ENCODE measurements at regions not wholly inside any gene's neighbourhood (a gene's known extent, or its start where the extent isn't known, plus 50 kb on each side); places are given as distances from the start of the nearest gene placed in this dataset.
A peak's percentile ranks its signal among the peaks of the same experiment; 100 is the strongest.
"Not testable (repeated sequence)": the region's sequence is repeated elsewhere in the genome, so short reads cannot be mapped to it uniquely, and the experiment has no call there.

DNA sequence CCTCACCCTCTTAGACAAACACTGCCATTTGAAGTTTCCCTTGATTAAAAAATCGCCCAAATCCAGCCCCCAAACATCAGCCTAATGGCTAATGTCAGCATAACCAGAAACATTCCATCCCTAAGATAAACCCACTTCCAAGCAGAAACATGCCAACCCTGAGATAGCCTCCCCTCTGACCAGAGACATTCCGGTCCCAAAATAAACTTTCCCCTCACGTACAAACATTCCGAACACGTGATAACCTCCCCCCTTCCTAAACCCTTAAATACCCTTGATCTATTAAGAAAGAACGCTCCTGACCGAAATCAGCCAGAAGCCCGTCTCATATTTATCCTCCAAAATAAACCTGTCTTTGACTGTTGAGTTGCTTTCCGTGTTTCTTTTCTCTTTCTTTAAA lies 237.2 kb downstream of the ASMT start:
- no peak for DNase-seq (ENCODE audit: low read depth)

DNA sequence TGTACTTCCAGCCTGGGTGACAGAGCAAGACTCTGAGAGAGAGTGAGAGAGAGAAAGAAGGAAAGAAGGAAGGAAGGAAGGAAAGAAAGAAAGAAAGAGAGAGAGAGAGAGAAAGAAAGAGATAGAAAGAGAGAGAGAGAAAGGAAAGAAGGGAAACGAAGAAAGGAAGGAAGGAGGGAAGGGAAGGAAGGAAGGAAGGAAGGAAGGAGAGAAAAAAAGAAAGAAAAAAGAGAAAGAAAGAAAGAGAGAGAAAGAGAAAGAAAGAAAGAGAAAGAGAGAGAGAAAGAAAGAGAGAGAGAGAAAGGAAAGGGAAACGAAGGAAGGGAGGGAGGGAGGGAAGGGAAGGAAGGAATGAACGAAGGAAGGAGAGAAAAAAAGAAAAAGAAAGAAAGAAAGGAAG lies 238.6 kb downstream of the ASMT start:
- no peak for DNase-seq (ENCODE audit: low read depth)

DNA sequence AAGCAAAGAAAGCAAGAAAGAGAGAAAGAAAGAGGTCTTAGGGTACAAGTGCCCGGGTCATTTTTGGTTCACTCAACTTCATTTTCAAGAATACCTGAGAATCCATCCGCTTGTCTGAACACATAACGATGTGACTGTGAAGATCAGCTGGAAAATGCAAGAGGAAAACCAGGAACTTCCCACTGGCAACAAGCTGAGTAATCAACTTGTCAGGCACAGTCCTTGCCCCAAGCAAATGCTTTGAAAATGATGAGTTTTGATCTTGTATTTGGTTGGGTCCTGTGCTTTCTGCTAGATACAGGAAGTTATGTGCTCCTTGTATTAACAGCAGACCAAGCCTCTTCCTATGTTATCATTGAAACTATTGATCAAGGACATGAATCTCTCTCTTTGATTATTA lies 239.1 kb downstream of the ASMT start:
- no peak for DNase-seq (ENCODE audit: low read depth)

DNA sequence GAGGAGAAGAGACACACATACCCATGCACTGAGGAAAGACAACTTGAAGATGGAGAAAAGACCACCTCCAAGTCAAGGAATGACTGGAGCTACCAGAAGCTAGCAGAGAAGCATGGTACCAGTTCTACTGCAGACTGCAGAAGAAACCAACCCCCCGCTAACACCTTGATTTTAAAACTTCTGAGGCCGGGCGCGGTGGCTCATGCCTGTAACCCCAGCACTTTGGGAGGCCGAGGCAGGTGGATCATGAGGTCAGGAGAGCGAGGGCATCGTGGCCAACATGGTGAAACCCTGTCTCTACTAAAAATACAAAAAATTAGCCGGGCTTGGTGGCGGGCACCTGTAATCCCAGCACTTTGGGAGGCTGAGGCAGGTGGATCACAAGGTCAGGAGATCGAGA lies 240.0 kb downstream of the ASMT start:
- not testable (repeated sequence) for DNase-seq (ENCODE audit: low read depth)

DNA sequence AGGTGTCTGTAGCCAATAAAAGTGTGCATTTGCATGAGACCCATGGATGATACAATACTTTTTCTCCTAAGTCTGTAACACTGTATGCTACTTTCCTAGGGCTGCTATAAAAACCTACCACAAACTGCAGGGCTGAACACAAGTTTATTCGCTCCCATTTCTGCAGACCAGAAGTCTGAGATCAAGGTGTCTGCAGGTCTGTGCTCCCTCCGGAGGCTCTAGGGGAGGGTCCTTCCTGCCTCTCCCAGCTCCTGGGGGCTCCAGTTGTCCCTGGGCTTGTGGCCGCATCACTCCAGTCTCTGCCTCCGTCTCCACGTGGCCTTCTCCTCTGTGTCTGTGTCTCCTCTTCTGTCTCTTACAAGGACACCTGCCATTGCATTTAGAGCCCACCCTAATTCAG lies 244.4 kb downstream of the ASMT start:
- DNase-seq (ENCODE audit: low read depth), result not testable (repeated sequence)

DNA sequence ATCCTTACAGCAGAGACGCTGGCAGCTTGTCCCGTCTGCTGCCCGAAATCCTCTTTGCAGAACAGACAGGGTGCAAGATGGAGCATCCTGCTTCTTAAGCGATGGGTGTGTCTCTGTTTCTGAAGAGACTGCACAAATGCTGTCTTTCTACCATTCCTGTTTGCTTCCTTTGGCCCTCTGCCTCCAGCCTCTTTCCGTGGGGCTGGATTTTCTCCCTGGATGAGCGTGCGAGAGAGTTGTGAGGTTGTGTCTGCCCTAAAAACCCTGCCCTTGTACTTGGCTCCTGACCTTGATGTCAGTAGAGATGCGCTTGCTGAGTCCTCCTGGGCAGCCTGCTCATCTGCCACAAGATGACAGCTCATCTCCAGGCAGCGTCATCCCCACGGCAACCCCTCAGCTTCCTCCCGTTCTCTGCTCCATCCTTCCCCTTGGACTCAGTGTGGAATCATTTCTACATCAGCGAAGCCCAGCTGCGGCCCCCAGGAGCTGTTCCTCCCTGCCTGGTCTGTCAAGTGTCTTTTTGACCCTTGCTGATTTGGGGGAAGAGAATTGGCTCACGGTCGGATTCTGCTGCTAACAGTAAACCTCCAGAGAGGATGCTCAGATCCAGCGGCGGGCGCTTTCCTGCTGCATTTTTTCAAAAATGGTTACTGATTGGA lies 246.2 kb downstream of the ASMT start:
- DNase-seq (ENCODE audit: low read depth), result no peak

DNA sequence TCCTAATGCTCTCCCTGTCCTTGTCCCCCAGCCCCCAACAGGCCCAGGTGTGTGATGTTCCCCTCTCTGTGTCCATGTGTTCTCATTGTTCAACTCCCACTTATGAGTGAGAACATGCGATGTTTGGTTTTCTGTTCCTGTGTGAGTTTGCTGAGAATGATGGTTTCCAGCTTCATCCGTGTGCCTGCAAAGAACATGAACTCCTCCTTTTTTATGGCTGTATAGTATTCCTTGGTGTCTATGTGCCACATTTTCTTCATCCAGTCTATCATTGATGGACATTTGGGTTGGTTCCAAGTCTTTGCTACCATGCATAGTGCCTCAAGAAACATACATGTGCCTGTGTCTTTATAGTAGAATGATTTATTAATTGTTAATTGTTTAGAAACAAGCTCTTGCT lies 249.1 kb downstream of the ASMT start:
- not testable (repeated sequence) for DNase-seq (ENCODE audit: low read depth)

DNA sequence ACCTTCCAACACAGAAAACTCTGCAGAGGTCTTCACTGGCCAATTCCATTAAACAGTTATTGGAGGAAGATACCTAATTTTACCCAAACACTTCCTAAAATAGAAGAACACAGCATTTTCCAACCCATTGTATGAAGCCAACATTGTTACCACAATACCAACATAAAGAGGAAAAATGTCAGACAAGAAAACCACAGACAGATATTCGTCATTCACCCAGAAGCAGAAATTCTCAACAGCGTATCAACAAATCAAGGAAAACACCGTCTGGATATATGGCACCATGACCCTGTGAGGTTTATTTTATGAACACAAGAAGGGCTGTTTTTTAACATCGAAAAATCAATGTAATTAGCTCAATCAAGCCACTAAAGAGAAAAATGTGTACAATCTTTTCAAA lies 255.6 kb downstream of the ASMT start:
- peak; percentile 10 for DNase-seq (ENCODE audit: low read depth)

DNA sequence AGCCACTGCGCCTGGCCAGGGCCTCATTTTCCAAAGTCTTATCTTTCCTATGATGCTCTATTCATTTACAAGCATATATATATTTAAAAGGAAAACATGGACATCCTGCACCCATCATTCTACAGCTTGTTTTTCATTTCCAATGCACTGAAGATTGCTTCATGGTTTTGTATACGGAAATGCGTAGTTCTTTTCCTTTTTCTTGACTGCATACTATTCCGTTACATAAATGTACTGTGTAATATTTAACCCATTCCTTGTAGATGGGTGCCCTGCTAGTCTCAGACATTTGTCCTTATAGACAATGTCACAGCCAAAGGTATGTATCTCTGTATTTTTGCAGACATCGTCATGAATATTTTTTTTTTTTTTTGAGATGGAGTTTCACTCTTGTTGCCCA lies 257.0 kb downstream of the ASMT start:
- no peak for DNase-seq (ENCODE audit: low read depth)

DNA sequence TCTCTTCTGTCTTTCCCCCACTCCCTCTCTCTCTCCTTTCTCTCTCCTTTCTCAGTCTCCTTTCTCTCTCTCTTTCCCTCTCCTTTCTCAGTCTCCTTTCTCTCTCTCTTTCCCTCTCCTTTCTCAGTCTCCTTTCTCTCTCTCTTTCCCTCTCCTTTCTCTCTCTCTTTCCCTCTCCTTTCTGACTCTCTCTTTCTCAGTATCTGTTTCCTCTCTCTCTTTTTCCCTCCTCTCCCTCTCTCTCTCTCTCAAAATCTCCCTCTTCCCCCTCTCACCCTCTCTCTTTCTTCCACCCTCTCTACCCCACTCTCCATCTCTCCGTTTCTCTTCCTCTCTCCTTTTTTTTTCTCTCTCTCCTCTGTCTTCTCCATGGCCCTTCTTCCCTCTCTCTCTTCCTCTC lies 258.8 kb downstream of the ASMT start:
- no peak for DNase-seq (ENCODE audit: low read depth)

DNA sequence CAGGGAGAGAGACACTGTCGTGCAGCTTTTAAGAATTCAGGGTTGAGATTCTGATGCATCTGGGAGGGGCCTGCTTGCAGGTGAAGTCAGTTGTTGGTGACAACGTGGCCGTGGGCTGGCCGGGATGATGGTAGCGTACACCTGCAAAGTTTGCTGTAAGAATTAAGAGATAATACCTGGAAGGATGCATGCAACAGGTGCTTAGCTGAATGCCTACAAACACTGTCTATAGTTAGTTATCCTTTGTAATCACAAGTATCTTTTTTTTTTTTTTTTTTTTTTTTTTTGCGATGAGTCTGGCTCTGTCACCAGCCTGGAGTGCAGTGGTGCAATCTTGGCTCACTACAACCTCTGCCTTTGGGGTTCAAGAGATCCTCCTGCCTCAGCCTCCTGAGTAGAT lies 259.6 kb downstream of the ASMT start:
- DNase-seq (ENCODE audit: low read depth), result no peak

DNA sequence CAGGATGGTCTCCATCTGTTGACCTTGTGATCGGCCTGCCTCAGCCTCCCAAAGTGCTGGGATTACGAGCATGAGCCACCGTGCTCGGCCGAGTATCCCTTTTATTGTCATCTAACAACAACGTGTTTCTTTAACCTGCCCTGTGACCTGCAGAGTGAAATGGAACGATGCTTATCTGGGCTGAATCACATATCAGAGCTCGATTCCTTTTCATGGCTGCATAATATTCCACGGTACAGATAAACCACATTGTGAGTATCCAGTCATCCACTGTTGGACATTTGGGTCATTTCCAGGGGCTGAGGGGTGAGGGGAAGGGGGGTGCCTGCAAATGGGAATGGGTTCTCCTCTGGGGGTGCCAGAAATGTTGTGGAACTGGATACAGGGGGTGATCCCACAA lies 260.0 kb downstream of the ASMT start:
- DNase-seq (ENCODE audit: low read depth), result no peak

DNA sequence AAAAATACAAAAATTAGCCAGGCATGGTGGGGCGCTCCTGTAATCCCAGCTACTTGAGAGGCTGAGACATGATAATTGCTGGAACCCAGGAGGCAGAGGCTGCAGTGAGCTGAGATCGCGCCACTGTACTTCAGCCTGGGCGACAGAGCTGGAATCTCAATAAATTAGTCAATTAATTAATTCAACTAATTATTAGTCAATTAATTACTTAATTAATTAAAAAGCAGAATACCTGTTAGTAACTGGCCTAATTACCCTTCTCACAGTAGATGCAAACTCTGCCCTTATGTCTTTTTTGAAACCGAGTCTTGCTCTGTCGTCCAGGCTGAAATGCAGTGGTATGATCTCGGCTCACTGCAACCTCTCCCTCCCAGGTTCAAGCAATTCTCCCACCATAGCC lies 261.2 kb downstream of the ASMT start:
- no peak for DNase-seq (ENCODE audit: low read depth)

DNA sequence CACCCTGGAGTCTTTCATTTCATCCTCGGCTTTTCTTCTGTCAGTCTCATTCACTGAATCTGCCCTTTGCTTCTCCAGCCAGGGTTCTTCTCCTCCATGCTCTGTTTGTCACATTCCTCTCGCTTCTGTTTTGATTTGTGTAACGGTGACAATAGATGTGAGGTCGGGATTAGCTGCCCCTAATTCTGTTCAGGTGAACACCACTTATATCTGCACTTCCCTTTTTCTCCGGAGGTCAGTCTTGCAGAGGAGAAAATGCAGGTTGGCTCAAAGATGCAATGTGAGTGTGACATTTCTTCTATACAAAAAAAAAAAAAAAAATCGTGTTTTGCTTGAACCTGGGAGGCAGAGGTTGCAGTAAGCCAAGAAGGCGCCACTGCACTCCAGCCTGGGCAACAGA lies 262.9 kb downstream of the ASMT start:
- no peak for DNase-seq (ENCODE audit: low read depth)

DNA sequence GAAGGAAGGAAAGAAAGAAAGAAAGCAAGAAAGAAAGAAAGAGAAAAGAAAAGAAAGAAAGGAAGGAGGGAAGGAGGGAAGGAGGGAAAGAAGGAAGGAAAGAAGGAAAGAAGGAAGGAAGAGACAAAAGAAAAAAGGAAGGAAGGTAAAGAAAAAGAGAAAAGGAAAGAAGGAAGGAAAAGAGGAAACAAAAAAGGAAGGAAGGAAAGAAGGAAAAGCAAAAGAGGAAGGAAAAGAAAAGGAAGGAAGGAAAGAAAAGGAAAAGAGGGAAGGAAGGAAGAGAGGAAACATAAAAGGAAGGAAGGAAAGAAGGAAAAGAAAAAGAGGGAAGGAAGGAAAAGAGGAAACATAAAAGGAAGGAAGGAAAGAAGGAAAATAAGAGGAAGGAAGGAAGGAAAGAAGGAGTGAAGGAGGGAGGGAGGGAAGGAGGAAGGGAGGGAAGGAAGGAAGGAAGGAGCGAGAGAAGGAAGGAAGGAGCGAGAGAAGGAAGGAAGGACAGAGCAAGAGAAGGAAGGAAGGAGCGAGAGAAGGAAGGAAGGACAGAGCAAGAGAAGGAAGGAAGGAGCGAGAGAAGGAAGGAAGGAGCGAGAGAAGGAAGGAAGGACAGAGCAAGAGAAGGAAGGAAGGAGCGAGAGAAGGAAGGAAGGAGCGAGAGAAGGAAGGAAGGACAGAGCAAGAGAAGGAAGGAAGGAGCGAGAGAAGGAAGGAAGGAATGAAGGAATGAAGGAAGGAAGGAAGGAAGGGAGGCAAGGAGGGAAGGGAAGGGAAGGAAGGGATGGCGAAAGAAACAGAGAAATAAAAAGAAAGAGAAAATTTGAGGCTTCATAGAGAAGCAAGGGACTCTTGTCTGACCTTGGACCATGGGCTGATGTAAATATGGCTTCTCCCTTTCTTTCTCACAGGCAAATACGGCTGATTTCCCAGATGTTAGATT lies 266.3 kb downstream of the ASMT start:
- not testable (repeated sequence) for DNase-seq (ENCODE audit: low read depth)

DNA sequence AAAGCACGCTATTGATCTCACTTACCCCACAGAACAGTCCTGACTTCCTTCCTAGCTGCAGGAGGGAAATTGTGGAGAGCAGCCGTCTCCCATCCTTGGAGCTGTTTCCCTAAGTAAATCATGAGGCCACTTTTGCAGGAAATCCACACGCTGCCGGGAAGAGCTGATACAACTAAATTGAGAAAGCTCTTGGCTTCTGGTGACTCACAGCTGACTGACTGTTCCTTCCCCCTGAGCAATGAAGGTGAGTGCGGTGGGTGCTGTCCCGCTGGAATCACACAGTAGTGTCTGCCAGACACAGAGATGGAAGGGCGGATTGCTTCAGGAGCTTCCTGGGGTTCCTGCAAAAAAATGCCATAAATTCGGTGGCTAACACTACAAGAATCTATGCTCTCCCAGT lies 268.9 kb downstream of the ASMT start:
- peak; percentile 39 for DNase-seq (ENCODE audit: low read depth)

DNA sequence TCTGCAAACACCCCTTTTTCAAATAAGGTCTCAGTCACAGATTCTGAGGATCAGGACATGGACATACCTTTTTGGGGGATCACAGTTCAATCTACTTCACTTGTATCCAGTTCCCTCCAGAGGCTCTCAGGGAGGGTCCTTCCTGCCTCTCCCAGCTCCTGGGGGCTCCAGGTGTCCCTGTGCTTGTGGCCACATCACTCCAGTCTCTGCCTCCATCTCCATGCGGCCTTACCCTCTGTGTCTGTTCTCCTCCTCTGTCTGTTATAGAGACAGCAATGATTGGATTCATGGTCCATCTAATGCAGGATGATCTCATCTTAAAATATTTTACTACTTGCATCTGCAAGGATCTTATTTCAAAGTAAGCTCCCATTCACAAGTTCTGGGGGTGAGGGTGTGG lies 269.6 kb downstream of the ASMT start:
- DNase-seq (ENCODE audit: low read depth), result no peak

DNA sequence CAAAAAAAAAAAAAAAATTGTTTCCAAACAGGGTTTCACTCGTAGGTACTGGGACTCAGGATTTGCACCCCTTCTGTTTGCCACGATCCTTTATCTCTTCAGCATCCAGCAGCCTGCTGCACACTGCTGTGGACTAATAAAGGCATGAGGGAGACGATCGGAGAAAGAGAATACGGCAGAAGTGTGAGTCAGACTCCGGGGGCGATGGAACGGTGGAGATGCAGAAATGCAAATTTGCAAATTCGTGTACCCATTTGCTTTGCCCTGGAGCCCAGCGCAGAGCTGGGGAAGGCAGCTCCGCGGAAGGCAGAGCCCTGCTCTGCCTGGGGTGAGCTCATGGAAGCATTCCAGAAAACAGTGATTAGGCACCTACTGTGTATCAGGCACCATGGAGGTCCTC lies 270.3 kb downstream of the ASMT start:
- DNase-seq (ENCODE audit: low read depth), result no peak

DNA sequence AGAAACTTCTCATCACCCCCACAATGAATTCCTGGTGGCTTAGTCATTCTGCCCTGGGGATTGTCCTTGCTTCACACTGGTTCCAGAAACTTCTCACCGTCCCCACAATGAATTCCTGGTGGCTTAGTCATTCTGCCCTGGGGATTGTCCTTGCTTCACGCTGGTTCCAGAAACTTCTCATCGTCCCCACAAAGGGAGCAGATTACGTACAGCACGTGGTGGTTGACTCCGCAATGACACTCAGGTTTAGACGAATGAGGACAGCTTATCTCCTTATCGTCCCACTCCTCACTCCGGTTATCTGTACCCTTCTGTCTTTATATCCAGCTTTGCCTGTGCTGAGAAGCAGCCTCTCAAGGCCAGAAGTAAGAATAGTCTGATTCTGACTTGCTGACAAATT lies 273.4 kb downstream of the ASMT start:
- DNase-seq (ENCODE audit: low read depth), result not testable (repeated sequence)

DNA sequence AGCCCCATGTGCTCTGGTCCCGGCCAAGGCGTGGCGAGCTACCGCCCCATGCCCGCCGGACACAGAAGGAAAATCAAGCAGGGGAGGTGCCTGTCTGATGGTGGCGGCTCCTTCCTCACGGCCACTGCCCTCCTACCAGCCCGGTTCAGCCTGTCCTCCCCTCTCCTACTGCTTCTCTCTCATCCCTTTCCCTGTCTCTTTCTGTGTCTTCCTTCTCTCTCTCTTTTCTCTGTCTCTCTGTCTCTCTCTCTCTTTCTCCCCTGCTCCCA lies 279.1 kb downstream of the ASMT start:
- no peak for DNase-seq (ENCODE audit: low read depth)

DNA sequence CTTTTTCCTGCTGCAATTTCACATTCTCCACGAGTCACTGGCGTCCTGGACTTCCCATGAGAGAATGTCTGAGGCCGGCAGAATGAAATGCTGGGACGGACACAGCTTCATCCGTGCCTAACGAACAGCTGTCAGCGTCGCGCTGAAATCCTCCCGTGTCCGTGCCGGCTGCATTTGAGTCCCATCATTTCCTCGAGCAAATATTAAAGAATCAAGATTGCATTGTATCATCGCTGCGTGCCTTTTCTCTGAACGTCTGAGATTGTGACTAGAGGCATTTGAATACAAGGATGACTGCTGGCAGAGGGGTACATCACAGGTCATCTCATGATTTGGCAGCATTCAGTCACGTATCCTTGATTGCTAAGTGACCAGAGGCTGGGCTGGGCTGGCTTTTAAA lies 279.9 kb downstream of the ASMT start:
- no peak for DNase-seq (ENCODE audit: low read depth)

DNA sequence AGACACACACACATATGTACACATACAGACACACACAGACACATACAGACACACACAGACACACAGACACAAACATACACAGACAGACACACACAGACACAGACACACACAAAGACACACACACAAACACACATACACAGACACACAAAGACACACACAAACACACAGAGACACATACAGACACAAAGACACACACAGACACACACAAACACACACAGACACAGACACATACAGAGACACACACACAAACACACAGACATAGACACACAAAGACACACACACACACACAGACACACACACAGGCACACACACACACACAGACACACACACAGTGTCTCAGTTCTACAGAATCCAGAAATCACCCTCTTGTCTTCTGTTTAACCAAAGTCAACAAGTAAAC lies 280.7 kb downstream of the ASMT start:
- no peak for DNase-seq (ENCODE audit: low read depth)

DNA sequence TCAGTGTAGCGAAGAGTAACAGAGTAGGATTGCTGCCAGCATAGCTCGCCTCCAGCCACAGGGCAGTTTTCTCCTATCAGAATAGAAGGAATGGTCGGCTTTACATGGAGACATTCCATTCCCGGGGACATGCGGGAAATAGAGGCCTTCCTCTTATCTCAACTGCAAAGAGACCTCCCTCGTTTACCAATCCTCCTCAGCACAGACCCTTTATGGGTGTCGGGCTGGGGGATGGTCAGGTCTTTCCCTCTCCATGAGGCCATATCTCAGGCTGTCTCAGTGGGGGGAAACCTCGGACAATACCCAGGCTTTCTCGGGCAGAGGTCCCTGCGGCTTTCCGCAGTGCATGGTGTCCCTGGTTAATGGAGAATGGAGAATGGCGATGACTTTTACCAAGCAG lies 285.0 kb downstream of the ASMT start:
- DNase-seq (ENCODE audit: low read depth), result no peak
